HG03442 (cell line): ENCODE measurements at regions not wholly inside any gene's neighbourhood (a gene's known extent, or its start where the extent isn't known, plus 50 kb on each side); places are given as distances from the start of the nearest gene placed in this dataset.

Experiments
- ATAC-seq: cut with Tn5 transposase; IDR thresholded peaks from one replicate; pipeline ENCODE4 v1.9.1; 2021; ENCODE audit warnings: mild to moderate bottlenecking, moderate library complexity; ENCODE audit not compliant: unreplicated experiment

- no peak for ATAC-seq
Measured at GRCh38 chr6:82629921-82630320, 266.3 kb downstream of the TPBG start.

GRCh38 chr6:82641677-82642076, 278.1 kb downstream of the TPBG start:
- ATAC-seq, result no peak

- no peak for ATAC-seq
Measured at GRCh38 chr6:82645536-82646230, 282.1 kb downstream of the TPBG start.

GRCh38 chr6:82646231-82646615, 282.6 kb downstream of the TPBG start:
- ATAC-seq, result no peak

GRCh38 chr6:82651845-82652335, 288.3 kb downstream of the TPBG start:
- no peak for ATAC-seq

- ATAC-seq, result no peak
Measured at GRCh38 chr6:82679232-82679631, 315.6 kb downstream of the TPBG start.

GRCh38 chr6:82680192-82680591, 316.6 kb downstream of the TPBG start:
- no peak for ATAC-seq

GRCh38 chr6:82681119-82681714, 317.6 kb downstream of the TPBG start:
- no peak for ATAC-seq

GRCh38 chr6:82686719-82687118, 323.1 kb downstream of the TPBG start:
- ATAC-seq, result no peak

- ATAC-seq, result no peak
Measured at GRCh38 chr6:82687855-82688254, 324.2 kb downstream of the TPBG start.

GRCh38 chr6:82690283-82690682, 326.7 kb downstream of the TPBG start:
- ATAC-seq, result no peak

- no peak for ATAC-seq
Measured at GRCh38 chr6:82691997-82692396, 328.4 kb downstream of the TPBG start.

- no peak for ATAC-seq
Measured at GRCh38 chr6:82693094-82693493, 329.5 kb downstream of the TPBG start.

GRCh38 chr6:82701341-82701740, 337.7 kb downstream of the TPBG start:
- no peak for ATAC-seq

- ATAC-seq, result no peak
Measured at GRCh38 chr6:82702574-82702973, 339.0 kb downstream of the TPBG start.

GRCh38 chr6:82703230-82703629, 339.6 kb downstream of the TPBG start:
- no peak for ATAC-seq

GRCh38 chr6:82704045-82704444, 340.4 kb downstream of the TPBG start:
- ATAC-seq, result no peak

GRCh38 chr6:82705579-82705978, 342.0 kb downstream of the TPBG start:
- ATAC-seq, result no peak

- ATAC-seq, result no peak
Measured at GRCh38 chr6:82711105-82711827, 347.6 kb downstream of the TPBG start.

- ATAC-seq, result no peak
Measured at GRCh38 chr6:82711971-82712370, 348.4 kb downstream of the TPBG start.

- ATAC-seq, result no peak
Measured at GRCh38 chr6:82712389-82712788, 348.8 kb downstream of the TPBG start.

- ATAC-seq, result no peak
Measured at GRCh38 chr6:82712826-82713225, 349.2 kb downstream of the TPBG start.
